HG03520 (cell line): ENCODE measurements at regions not wholly inside any gene's neighbourhood (a gene's known extent, or its start where the extent isn't known, plus 50 kb on each side); places are given as distances from the start of the nearest gene placed in this dataset.
"Not testable (repeated sequence)": the region's sequence is repeated elsewhere in the genome, so short reads cannot be mapped to it uniquely, and the experiment has no call there.

Experiments used
- ATAC-seq: cut with Tn5 transposase; IDR thresholded peaks from one replicate; pipeline ENCODE4 v1.9.1; 2021; ENCODE audit warnings: mild to moderate bottlenecking, moderate library complexity; ENCODE audit not compliant: unreplicated experiment

- ATAC-seq: no peak
Observed at GRCh38 chr6:144602523-144603180, 317.5 kb downstream of the UTRN start.

- ATAC-seq: no peak
Observed at GRCh38 chr6:144606083-144606482, 320.9 kb downstream of the UTRN start.

GRCh38 chr6:144607998-144608735 is 323.0 kb downstream of the UTRN start:
- ATAC-seq: no peak

GRCh38 chr6:144612811-144613210 is 327.7 kb downstream of the UTRN start:
- no peak for ATAC-seq

GRCh38 chr6:144613859-144614258 is 328.7 kb downstream of the UTRN start:
- ATAC-seq: no peak

GRCh38 chr6:144615870-144616269 is 330.7 kb downstream of the UTRN start:
- no peak for ATAC-seq

- ATAC-seq: no peak
Observed at GRCh38 chr6:144617191-144617590, 332.1 kb downstream of the UTRN start.

GRCh38 chr6:144617708-144618107 is 332.6 kb downstream of the UTRN start:
- no peak for ATAC-seq

GRCh38 chr6:144619966-144620365 is 334.8 kb downstream of the UTRN start:
- no peak for ATAC-seq

GRCh38 chr6:144621332-144621731 is 336.2 kb downstream of the UTRN start:
- no peak for ATAC-seq

- ATAC-seq: no peak
Observed at GRCh38 chr6:144624246-144624645, 339.1 kb downstream of the UTRN start.

GRCh38 chr6:144624716-144625115 is 339.6 kb downstream of the UTRN start:
- ATAC-seq: no peak

- no peak for ATAC-seq
Observed at GRCh38 chr6:144630857-144631256, 345.7 kb downstream of the UTRN start.

- no peak for ATAC-seq
Observed at GRCh38 chr6:144632266-144632665, 347.1 kb downstream of the UTRN start.

GRCh38 chr6:144633886-144634285 is 348.8 kb downstream of the UTRN start:
- ATAC-seq: no peak

- ATAC-seq: no peak
Observed at GRCh38 chr6:144634371-144634770, 349.2 kb downstream of the UTRN start.

GRCh38 chr6:144635051-144635450 is 349.9 kb downstream of the UTRN start:
- no peak for ATAC-seq

GRCh38 chr6:144636025-144636424 is 350.9 kb downstream of the UTRN start:
- ATAC-seq: not testable (repeated sequence)

GRCh38 chr6:144637541-144637940 is 352.4 kb downstream of the UTRN start:
- ATAC-seq: no peak

- no peak for ATAC-seq
Observed at GRCh38 chr6:144639654-144640053, 354.5 kb downstream of the UTRN start.

- no peak for ATAC-seq
Observed at GRCh38 chr6:144641286-144641685, 356.2 kb downstream of the UTRN start.

- ATAC-seq: no peak
Observed at GRCh38 chr6:144644776-144645175, 359.6 kb downstream of the UTRN start.
